HCT116 (cell line): ENCODE measurements at regions not wholly inside any gene's neighbourhood (a gene's known extent, or its start where the extent isn't known, plus 50 kb on each side); places are given as distances from the start of the nearest gene placed in this dataset.

ENCODE experiments used
- ATAC-seq: fragments of 200-7000 bp; cut with Tn5 transposase; 2 replicates; pipeline ENCODE4 v1.9.1; 2020; ENCODE audit warnings: mild to moderate bottlenecking, moderate library complexity
- BruUV-seq: library from RNA; stranded (reverse); fragments of 400-500 nt; replicated peaks from 2 replicates; lab custom pipeline; 2021; lab: Mats Ljungman, UMichigan
- CTCF ChIA-PET: fragments of 300-600 bp; sonication (Branson Sonifier 250); formaldehyde crosslinking; loops from one replicate; lab custom pipeline; 2021; ENCODE audit warnings: antibody characterized with exemption; lab: Charles Lee
- POLR2A ChIA-PET: fragments of 300-600, 350-600 bp; sonication (Branson Sonifier 250); formaldehyde crosslinking; loops from one replicate; lab custom pipeline; 2021; ENCODE audit warnings: antibody characterized with exemption; lab: Charles Lee
- RAD21 ChIA-PET, 2 experiments: fragments of 300-600 bp; sonication (Branson Sonifier 250); formaldehyde crosslinking; loops; one replicate each; lab custom pipeline; 2023; ENCODE audit warnings: low total read pairs in 2 of 2; ENCODE audit not compliant: uncharacterized antibody in 2 of 2, unreplicated experiment in 2 of 2, low non-redundant PET in 1 of 2; lab: Charles Lee
- DNase-seq: peaks from one replicate; pipeline ENCODE4 v3.0.0-alpha.2; 2010; ENCODE audit warnings: low read depth, low spot score
- H2AFZ ChIP-seq: fragments of 200-600 bp; shearing (Covaris generic), sonication (generic); 2 replicates; pipeline ENCODE4 v1.6.1; 2017; ENCODE audit warnings: low read depth, mixed run types, mixed read lengths, antibody characterized with exemption, low read length; ENCODE audit not compliant: poor library complexity, severe bottlenecking
- H3K27ac ChIP-seq: 2 replicates; pipeline ENCODE4 v1.5.1; 2012; ENCODE audit warnings: low read depth, low read length
- H3K27me3 ChIP-seq: fragments of 200-600 bp; sonication (generic); 2 replicates; pipeline ENCODE4 v1.6.1; 2016; ENCODE audit warnings: mixed run types, low read length, mixed read lengths; ENCODE audit not compliant: insufficient read depth
- H3K36me3 ChIP-seq, 2 experiments: fragments of 200-500 bp in 1 of 2; fragments of 200-600 bp in 1 of 2; sonication (Bioruptor generic) in 1 of 2; sonication (generic) in 1 of 2; 2 replicates each; pipeline versions ENCODE4 v1.5.1 to v1.6.1; 2014 to 2016; ENCODE audit warnings: low read length in 2 of 2, inconsistent platforms in 1 of 2, mixed read lengths in 1 of 2, mixed run types in 1 of 2; ENCODE audit not compliant: insufficient read depth in 2 of 2, control insufficient read depth in 1 of 2
- H3K4me1 ChIP-seq, 2 experiments: fragments of 200-600 bp in 1 of 2; sonication (generic) in 1 of 2; 2 replicates each; pipeline versions ENCODE4 v1.5.1 to v1.6.1; 2012 to 2017; ENCODE audit warnings: low read length in 2 of 2, inconsistent platforms in 1 of 2, mild to moderate bottlenecking in 1 of 2, mixed read lengths in 1 of 2, mixed run types in 1 of 2, moderate library complexity in 1 of 2; ENCODE audit not compliant: insufficient read depth in 2 of 2, control insufficient read depth in 1 of 2
- H3K4me2 ChIP-seq: fragments of 200-600 bp; sonication (generic); 2 replicates; pipeline ENCODE4 v1.6.1; 2017; ENCODE audit warnings: mixed run types, low read length, mixed read lengths
- H3K4me3 ChIP-seq, 2 experiments: fragments of 200-600 bp in 1 of 2; sonication (generic) in 1 of 2; replicated peaks in 1 of 2; 2 replicates each; pipeline ENCODE4 v1.5.1; 2011 to 2016; ENCODE audit warnings: low read length in 2 of 2, control low read depth in 1 of 2, low read depth in 1 of 2, mild to moderate bottlenecking in 1 of 2, mixed read lengths in 1 of 2, mixed run types in 1 of 2
- H3K79me2 ChIP-seq: fragments of 200-600 bp; sonication (generic); 2 replicates; pipeline ENCODE4 v1.6.1; 2017; ENCODE audit warnings: mild to moderate bottlenecking, mixed run types, low read length, moderate library complexity, mixed read lengths; ENCODE audit not compliant: insufficient read depth
- H3K9ac ChIP-seq: fragments of 200-600 bp; sonication (generic); 2 replicates; pipeline ENCODE4 v1.6.1; 2016; ENCODE audit warnings: low read length, mixed read lengths
- H3K9me2 ChIP-seq: fragments of 200-600 bp; sonication (generic), shearing (Covaris generic); 2 replicates; pipeline ENCODE4 v1.6.1; 2017; ENCODE audit warnings: mixed run types, mild to moderate bottlenecking, moderate library complexity; ENCODE audit not compliant: insufficient read depth
- H3K9me3 ChIP-seq, 2 experiments: fragments of 200-500 bp in 1 of 2; fragments of 200-600 bp in 1 of 2; sonication (Bioruptor generic) in 1 of 2; sonication (generic) in 1 of 2; 2 replicates each; pipeline ENCODE4 v1.6.1; 2014 to 2017; ENCODE audit warnings: low read length in 2 of 2, mixed read lengths in 2 of 2, inconsistent platforms in 1 of 2, low read depth in 1 of 2, mild to moderate bottlenecking in 1 of 2, mixed run types in 1 of 2, moderate library complexity in 1 of 2; ENCODE audit not compliant: control insufficient read depth in 1 of 2, insufficient read depth in 1 of 2
- H4K20me1 ChIP-seq: fragments of 200-600 bp; sonication (generic), shearing (Covaris generic); 2 replicates; pipeline ENCODE4 v1.6.1; 2017; ENCODE audit warnings: mixed run types, mild to moderate bottlenecking, moderate library complexity; ENCODE audit not compliant: insufficient read depth
- CEBPB ChIP-seq: IDR thresholded peaks from 2 replicates; pipeline ENCODE4 v1.6.1; 2012; ENCODE audit warnings: low read depth
- EGR1 ChIP-seq: IDR thresholded peaks from 2 replicates; pipeline ENCODE4 v1.6.1; 2012; ENCODE audit warnings: low read depth
- EZH2 ChIP-seq: fragments of 200-600 bp; sonication (generic); IDR thresholded peaks from 2 replicates; pipeline ENCODE4 v1.6.1; 2017; ENCODE audit warnings: antibody characterized with exemption, mixed run types
- EZH2phosphoT487 ChIP-seq: fragments of 200-600 bp; IDR thresholded peaks from 2 replicates; pipeline ENCODE4 v1.6.1; 2018; ENCODE audit warnings: antibody characterized with exemption, borderline replicate concordance
- JUND ChIP-seq: IDR thresholded peaks from 2 replicates; pipeline ENCODE4 v1.6.1; 2012
- RAD21 ChIP-seq: IDR thresholded peaks from 2 replicates; pipeline ENCODE4 v1.6.1; 2012; ENCODE audit warnings: low read depth, mild to moderate bottlenecking
- SIN3A ChIP-seq: IDR thresholded peaks from 2 replicates; pipeline ENCODE4 v1.6.1; 2012; ENCODE audit warnings: low read depth
- SRF ChIP-seq: IDR thresholded peaks from 2 replicates; pipeline ENCODE4 v1.6.1; 2012; ENCODE audit warnings: low read depth
- TCF7L2 ChIP-seq: IDR thresholded peaks from 2 replicates; pipeline ENCODE4 v1.7.0; 2011; ENCODE audit warnings: borderline replicate concordance, inconsistent platforms; ENCODE audit not compliant: insufficient read depth, insufficient read length; ENCODE audit errors: extremely low read depth
- YY1 ChIP-seq: IDR thresholded peaks from 2 replicates; pipeline ENCODE4 v1.6.1; 2011; ENCODE audit warnings: low read length, low read depth, moderate library complexity, mild to moderate bottlenecking; ENCODE audit not compliant: insufficient replicate concordance; ENCODE audit errors: extremely low read depth
- ZNF274 ChIP-seq: fragments of 200-500 bp; sonication (Bioruptor generic); IDR thresholded peaks from 2 replicates; pipeline ENCODE4 v1.6.1; 2014; ENCODE audit warnings: mild to moderate bottlenecking, low read depth, low read length, inconsistent platforms
- intact Hi-C: fragments of 100-400 bp; cut with micrococcal nuclease; formaldehyde crosslinking; loops from 2 replicates; pipeline ENCODE4 v1.10.0; 2022
- TF ChIP-seq, protein P1 (sequence below): IDR thresholded peaks from 2 replicates; pipeline ENCODE4 v1.6.1; 2012
- TF ChIP-seq, protein P2 (sequence below): IDR thresholded peaks from 2 replicates; pipeline ENCODE4 v1.6.1; 2011; ENCODE audit warnings: mild to moderate bottlenecking, low read length, moderate library complexity; ENCODE audit not compliant: insufficient replicate concordance; ENCODE audit errors: extremely low read depth

DNA sequence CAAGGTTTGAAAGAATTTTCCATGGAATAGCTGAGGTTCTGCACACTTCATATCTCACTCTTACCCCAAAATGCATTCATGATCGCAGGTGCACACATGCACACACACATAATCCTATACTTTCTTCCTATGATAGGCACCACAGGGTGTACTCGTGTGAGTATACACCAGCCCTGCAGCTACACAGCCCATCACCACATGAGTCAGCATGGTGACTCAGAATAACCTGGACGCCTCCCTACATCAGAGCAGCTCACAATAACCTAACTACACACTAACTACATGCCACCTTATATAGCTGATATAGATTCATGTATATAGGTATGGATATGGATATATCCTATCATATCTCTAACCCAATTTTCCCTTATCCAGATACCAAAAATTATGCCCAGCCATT is 850.2 kb upstream of the TMEM132C start:
- DNase-seq: no peak
- no peaks in the 10 kb centered on the region for H4K20me1 ChIP-seq
- RAD21 ChIA-PET: no interaction called here
- TF ChIP-seq, protein P1, sequence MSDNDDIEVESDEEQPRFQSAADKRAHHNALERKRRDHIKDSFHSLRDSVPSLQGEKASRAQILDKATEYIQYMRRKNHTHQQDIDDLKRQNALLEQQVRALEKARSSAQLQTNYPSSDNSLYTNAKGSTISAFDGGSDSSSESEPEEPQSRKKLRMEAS: no peak
- TF ChIP-seq JUND: no peak
- TF ChIP-seq EZH2phosphoT487: no peak
- TF ChIP-seq CEBPB: no peak
- TF ChIP-seq TCF7L2: no peak
- TF ChIP-seq, all 23 proteins: peak for 0
- ChIA-PET POLR2A (no interaction called here), CTCF (no interaction called here)
- Histone ChIP-seq H3K79me2 (no peaks in the 10 kb centered on the region), H3K4me1 (no peaks in the 10 kb centered on the region), H3K9me3 (peaks cover 0 to 4% of the 10 kb centered on the region in 2 experiments; a peak in 2 of 4 replicates), H2AFZ (no peak overlapping the region), H3K9ac (no peak overlapping the region), H3K4me2 (no peak overlapping the region), H3K36me3 (no peaks in the 10 kb centered on the region), H3K27me3 (no peaks in the 10 kb centered on the region), H3K9me2 (no peaks in the 10 kb centered on the region), H3K27ac (no peak overlapping the region), H3K4me3 (no peak overlapping the region)
- intact Hi-C loops: no loop called here
- ATAC-seq: no peak
- no TSS peak for BruUV-seq

DNA sequence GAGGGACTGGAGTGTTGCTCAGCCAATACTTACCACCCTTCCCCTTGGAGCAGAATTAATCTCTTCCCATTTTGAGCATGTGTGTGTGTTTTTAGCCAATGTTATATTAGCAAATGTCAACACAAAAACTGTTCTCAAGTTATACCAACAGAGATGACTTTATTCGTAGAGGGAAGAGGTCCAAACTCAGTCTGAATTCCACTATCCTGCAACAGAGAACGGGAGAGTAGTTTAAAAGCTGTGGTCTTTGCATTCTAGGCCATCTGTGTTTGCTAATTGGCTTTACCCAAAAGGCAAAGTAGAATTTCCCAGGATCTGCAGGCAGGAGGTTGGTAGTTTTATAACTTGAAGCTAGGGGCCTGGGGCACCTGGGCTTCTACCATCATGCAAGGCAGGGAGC is 847.9 kb upstream of the TMEM132C start:
- POLR2A ChIA-PET: no interaction called here
- no TSS peak for BruUV-seq
- Histone ChIP-seq H2AFZ (no peak overlapping the region), H3K9me2 (no peaks in the 10 kb centered on the region), H3K27me3 (no peaks in the 10 kb centered on the region), H3K4me2 (no peak overlapping the region), H3K4me3 (no peak overlapping the region), H3K36me3 (no peaks in the 10 kb centered on the region), H3K9ac (no peak overlapping the region), H4K20me1 (no peaks in the 10 kb centered on the region), H3K79me2 (no peaks in the 10 kb centered on the region), H3K27ac (no peak overlapping the region), H3K4me1 (no peaks in the 10 kb centered on the region), H3K9me3 (peaks cover 0 to 4% of the 10 kb centered on the region in 2 experiments; a peak in 2 of 4 replicates)
- CTCF ChIA-PET: no interaction called here
- RAD21 ChIA-PET: no interaction called here
- TF ChIP-seq JUND: no peak
- TF ChIP-seq EZH2: no peak
- TF ChIP-seq, protein P2, sequence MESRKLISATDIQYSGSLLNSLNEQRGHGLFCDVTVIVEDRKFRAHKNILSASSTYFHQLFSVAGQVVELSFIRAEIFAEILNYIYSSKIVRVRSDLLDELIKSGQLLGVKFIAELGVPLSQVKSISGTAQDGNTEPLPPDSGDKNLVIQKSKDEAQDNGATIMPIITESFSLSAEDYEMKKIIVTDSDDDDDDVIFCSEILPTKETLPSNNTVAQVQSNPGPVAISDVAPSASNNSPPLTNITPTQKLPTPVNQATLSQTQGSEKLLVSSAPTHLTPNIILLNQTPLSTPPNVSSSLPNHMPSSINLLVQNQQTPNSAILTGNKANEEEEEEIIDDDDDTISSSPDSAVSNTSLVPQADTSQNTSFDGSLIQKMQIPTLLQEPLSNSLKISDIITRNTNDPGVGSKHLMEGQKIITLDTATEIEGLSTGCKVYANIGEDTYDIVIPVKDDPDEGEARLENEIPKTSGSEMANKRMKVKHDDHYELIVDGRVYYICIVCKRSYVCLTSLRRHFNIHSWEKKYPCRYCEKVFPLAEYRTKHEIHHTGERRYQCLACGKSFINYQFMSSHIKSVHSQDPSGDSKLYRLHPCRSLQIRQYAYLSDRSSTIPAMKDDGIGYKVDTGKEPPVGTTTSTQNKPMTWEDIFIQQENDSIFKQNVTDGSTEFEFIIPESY: no peak
- TF ChIP-seq RAD21: no peak
- TF ChIP-seq, protein P1: no peak
- TF ChIP-seq YY1: no peak
- no peak for TF ChIP-seq ZNF274
- TF ChIP-seq SIN3A: no peak
- no peak for TF ChIP-seq SRF
- no peak for TF ChIP-seq EGR1
- TF ChIP-seq TCF7L2: no peak
- intact Hi-C loops: no loop called here
- DNase-seq: no peak
- no peak for ATAC-seq
